Fibroblast of villous mesenchyme (primary cell): ENCODE measurements at regions not wholly inside any gene's neighbourhood (a gene's known extent, or its start where the extent isn't known, plus 50 kb on each side); places are given as distances from the start of the nearest gene placed in this dataset.

Experiments
- DNase-seq: peaks from one replicate; pipeline ENCODE4 v3.0.0-alpha.2; 2010; ENCODE audit warnings: low read depth
- H3K4me3 ChIP-seq: 2 replicates; pipeline ENCODE4 v1.5.1; 2011; ENCODE audit warnings: low read depth, mild to moderate bottlenecking, low read length
- CTCF ChIP-seq: IDR thresholded peaks from 2 replicates; pipeline ENCODE4 v1.5.1; 2012; ENCODE audit warnings: low read depth, mild to moderate bottlenecking, low read length; ENCODE audit not compliant: insufficient read depth

- TF ChIP-seq CTCF, result no peak
- no peak overlapping the region for H3K4me3 ChIP-seq
- DNase-seq, result no peak
These were observed 412.9 kb upstream of the CCNH start for GRCh38 chr5:87825583-87825982.

GRCh38 chr5:87807783-87808182, 395.1 kb upstream of the CCNH start:
- DNase-seq, result no peak
- no peak overlapping the region for H3K4me3 ChIP-seq
- no peak for TF ChIP-seq CTCF

GRCh38 chr5:87803352-87803751, 390.6 kb upstream of the CCNH start:
- no peak for DNase-seq
- H3K4me3 ChIP-seq, result no peak overlapping the region
- TF ChIP-seq CTCF, result no peak

- no peak for DNase-seq
- no peak overlapping the region for H3K4me3 ChIP-seq
- TF ChIP-seq CTCF, result no peak
These were observed 379.1 kb upstream of the CCNH start for GRCh38 chr5:87791869-87792268.

GRCh38 chr5:87788416-87788815, 375.7 kb upstream of the CCNH start:
- H3K4me3 ChIP-seq, result no peak overlapping the region
- no peak for DNase-seq
- TF ChIP-seq CTCF, result no peak

- no peak for TF ChIP-seq CTCF
- H3K4me3 ChIP-seq, result no peak overlapping the region
- DNase-seq, result no peak
These were observed 375.0 kb upstream of the CCNH start for GRCh38 chr5:87787625-87788256.

- DNase-seq, result no peak
- H3K4me3 ChIP-seq, result no peak overlapping the region
- no peak for TF ChIP-seq CTCF
These were observed 374.4 kb upstream of the CCNH start for GRCh38 chr5:87787086-87787485.
